ENCODE measurements at regions not wholly inside any gene's neighbourhood (a gene's known extent, or its start where the extent isn't known, plus 50 kb on each side); places are given as distances from the start of the nearest gene placed in this dataset.

DNA sequence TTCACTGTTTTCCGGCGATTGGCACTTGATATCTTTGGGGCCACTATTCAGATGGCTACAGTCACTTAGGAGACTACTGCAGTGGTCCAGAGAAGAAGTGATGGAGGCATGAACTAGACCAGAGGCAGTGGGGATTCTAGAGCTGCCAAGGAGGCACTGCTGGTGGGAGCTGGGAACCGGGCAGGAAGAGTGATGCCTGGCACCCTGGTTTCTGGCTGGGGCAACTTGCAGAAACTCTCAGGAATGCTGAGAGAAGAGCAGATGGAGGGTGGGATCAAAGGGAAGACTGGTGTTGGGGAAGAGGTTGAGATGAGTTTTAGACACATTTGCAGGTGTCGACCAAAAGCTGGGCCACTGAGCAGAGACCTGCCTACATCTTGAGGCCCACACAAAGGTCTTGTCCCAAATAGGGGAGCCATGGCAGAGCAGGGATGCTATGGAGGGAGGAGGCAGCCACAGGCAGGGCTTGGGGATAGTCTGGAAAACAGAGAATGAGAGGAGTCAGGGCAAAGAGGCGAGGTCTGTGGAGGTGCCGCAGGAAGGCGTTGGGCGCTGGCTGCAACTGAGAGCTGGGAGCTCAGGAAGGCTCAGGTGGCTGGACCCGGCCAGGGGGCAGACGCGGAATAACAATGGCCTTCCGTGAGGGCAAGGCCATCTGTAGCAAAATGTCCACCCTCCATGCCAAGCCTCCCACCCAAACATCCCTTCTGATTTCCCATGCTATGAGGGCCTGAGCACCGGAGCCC is 118.9 kb downstream of the TOMM20 start:
- no peak for DNase-seq

DNA sequence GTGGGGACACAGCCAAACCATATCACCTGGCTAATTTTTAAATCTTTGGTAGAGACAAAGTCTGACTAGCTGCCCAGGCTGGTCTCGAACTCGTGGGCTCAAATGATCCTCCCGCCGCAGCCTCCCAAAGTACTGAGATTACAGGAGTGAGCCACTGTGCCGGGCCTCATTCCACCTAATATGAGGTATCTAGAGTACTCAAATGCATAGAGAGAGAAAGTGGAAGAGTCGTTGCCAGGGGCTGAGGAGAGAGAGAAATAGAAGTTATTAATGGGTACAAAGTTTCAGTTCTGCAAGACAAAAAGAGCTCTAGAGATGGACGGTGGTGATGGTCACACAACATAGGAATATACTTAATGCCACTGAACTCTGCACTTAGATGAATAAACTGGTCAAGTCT is 119.6 kb downstream of the TOMM20 start:
- DNase-seq, result no peak

DNA sequence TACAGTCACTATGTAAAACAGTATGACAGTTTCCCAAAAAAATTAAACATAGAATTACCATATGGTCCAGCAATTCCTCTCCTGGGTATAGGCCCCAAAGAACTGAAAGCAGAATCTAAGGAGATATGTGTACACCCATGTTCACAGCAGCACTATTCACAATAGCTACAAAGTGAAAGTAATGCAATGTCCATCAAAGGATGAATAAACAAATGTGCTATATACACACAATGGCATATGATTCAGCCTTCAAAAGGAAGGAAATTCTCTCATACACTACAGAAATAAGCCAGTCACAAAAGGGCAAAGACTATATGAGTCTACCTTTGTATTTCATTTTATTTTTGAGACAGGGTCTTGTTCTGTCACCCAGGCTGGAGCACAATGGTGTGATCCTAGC is 120.4 kb downstream of the TOMM20 start:
- DNase-seq, result no peak

DNA sequence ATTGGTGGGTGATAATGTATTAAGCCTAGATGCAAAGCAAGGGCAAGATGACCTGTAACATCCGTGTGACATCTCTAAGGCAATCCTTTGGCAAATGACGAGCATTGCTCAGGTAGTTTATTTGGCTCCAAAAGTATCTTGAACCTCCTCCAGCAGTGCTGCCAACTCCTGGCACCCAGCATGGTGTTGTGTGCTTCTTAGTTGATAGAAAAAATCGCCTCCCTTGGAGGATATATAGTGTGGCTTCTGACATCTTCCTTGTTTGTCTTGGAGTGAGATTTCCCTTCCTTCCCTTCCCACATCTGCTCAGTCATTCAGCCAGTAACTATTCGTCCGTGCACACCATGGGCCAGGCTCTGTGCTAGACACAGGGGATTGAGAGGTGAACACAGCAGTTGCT is 121.8 kb downstream of the TOMM20 start:
- no peak for DNase-seq

DNA sequence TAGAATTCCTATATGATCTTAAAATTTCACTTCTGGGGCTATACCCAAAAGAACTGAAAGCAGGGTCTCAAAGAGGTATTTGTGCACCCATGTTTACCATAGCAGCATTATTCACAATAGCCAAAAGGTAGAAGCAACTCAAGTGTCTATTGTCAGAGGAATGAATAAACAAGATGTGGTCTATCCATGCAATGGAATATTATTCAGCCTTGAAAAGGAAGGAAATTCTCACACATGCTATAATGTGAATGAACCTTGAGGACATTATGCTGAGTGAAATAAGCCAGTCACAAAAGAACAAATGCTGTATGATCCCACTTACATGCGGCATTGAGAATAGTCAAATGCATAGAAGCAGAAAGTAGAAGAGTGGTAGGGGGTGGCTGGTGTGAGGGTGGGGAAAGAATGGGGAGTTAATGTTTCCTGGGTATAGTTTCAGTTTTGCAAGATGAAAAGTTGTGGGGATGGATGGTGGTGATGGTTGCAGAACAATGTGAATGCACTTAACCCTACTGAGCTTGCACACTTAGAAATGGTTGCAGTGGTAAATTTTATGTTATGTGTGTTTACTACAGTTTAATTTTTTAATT is 122.4 kb downstream of the TOMM20 start:
- DNase-seq, result peak; percentile 51

DNA sequence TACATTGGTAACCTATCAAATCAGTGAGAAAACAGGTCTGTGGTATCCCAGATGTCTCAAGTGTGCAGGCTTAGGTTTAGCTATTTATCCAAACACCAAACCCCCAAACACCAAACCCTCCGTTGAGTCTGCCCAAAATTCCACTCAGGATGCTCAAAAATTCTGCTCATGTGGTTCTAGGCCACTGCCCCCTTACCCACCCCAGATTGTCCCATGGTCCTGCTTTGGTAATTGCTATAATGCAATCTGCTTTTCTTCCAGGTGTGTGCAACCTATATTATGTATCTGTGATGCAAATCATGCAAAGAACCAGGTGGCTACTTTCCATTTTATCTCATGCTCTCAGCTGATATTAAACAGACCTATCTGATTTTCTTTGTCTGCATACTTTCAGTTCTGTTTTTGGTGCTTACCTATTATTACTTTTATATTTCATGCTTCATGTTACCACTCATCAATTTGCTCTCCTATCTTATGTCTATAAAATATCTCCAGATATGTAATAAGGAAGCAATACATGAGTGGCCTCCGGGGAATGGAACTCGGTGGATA is 123.7 kb downstream of the TOMM20 start:
- DNase-seq, result no peak

DNA sequence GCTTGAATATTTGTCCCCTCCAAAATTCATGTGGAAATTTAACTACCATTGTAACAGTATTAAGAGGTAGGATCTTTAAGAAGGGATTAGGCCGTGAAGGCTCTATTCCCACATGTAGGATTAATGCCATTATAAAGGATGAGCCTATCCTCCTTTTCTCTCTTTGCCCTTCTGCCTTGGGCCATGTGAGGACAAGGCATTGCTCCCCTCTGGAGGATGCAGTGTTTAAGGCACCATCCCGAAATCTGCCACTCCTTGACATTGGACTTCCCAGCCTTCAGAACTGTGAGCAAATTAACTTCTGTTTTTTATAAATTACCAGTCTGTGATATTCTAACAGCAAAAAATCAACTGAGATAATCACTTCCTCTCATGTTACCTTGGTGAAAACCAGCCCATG is 124.4 kb downstream of the TOMM20 start:
- DNase-seq, result no peak

DNA sequence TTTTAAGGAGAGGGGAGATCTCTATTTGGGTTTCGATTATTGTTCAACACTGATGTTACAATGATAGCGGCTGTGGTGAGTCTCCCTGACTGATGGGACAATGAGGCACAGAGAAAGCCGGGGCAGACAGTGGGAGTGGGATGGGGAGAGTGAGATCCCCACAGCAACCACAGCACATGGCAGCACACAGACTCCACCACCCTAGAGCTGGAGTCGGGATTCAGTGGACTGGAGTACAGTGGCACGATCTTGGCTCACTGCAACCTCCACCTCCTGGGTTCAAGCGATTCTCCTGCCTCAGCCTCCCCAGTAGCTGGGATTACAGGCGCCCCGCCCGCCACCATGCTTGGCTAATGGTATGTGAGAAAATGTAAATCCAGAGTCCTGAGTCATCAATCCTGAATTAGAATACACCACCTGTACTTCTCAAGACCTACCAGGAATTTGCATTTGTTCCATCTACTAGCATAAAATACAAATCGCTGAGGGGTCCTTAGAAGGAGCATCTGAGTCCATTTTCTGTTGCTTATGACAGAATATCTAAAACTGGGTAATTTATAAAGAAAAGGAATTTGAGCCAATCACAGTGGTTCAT is 125.8 kb downstream of the TOMM20 start:
- DNase-seq, result no peak

DNA sequence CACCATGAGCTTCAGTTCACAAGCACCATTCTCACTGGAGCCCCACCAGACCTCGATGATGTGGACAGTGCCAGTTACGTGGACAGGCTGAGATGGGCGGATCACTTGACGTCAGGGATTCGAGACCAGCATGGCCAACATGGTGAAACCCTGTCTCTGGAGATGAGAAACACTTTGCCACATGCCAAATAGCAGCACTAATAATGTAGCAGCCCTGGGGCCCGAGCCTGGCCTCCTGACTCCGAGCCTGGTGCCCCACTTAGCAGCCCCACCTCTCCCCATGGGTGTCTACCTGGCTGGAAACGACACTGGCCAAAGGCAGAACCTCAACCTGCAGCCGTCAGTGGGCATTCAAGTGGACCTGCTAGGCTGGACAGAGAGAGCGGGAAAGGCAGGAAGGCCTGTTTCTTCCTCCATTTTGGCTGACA is 129.1 kb downstream of the TOMM20 start:
- DNase-seq, result no peak

DNA sequence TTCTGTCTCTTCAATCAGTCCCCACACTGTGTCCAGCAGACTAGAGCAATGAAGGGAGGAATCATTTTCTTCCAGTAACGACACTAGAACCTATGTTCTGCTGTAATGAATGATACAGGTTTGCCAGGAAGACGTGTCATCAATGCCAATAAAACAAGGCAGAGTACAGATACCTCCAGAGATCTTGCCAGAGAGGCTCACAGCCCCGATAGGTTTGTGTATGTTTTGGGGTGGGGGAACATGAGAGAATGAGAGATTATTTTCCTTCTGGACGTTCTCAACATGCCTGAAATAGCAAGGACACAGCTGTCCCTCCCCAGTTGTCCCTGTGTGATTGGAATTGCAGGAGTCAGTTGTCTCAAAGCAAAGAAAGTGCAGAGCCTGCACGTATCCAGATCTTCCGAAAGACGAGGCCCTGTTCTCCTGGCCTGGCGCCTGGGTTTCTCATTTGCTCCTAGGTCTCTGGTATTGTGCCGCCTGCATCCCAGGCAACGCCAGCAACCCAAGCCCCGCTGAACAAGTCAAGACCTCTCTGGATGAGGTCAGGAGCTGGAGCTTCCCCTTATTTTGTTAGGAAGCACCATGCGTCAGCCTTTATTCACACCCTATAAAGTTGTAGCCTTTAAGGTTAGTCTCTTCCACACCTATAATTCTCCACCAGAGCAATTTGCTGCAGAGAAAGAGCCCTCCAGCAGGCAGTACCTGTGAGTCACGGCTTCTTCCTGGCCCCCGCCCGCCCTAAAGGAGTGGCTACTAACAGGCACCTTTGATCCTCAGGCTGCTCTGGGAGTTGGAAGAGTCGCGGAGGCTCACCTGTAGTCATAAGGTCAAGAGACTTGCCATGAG is 130.5 kb downstream of the TOMM20 start:
- no peak for DNase-seq

DNA sequence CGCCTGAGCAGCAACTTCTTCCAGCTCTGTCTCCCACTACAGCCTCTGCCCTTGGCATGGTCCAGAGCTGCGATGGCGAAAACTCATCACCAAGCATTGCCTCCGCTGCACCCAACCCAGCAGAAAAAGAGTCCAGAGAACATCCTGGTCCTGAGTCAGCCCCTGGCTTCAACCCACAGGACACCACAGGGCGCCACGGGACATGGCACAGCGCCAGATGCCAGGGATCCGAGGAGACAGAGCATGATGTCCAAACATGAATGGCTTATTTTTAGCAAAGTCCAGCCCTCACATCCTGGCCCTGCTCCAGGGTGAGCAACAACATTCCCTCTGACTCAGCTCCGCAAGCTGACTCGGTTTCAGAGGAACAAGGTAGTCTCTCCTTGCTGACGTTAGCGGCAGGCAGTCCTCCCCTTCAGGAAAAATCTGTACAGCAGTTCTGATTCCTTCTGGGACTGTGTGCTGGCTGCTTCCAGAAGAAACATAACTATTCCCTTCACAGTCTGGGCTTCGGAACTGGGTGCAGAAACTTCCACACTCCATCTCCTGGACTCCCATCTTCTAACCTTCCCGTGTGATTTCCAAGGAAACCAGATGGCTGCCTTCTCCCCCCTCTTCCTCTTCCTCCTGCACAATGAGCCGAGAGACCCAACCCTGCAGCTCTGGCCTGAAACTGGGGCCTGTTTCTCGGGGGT is 131.3 kb downstream of the TOMM20 start:
- DNase-seq, result no peak

DNA sequence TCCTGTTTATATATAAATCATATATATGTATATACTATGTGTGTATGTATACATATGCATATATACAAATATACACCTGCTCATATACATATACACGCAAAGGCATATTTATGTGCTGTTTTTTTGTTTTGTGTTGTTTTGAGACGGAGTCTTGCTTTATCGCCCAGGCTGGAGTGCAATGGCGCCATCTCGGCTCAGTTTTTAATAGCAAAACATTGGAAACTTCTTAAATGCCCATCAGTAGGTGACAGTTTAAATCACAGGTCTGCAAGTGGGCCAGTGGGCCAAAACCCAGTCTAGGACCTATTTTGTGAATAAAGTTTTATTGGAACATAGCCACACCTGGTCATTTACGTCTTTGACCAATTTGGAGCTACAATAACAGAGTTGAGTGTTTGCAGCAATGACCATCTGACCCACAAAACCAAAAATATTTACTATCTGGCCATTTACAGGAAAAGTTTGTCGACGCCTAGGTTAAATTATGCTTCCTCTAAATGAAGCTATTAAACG is 132.3 kb downstream of the TOMM20 start:
- DNase-seq, result no peak

DNA sequence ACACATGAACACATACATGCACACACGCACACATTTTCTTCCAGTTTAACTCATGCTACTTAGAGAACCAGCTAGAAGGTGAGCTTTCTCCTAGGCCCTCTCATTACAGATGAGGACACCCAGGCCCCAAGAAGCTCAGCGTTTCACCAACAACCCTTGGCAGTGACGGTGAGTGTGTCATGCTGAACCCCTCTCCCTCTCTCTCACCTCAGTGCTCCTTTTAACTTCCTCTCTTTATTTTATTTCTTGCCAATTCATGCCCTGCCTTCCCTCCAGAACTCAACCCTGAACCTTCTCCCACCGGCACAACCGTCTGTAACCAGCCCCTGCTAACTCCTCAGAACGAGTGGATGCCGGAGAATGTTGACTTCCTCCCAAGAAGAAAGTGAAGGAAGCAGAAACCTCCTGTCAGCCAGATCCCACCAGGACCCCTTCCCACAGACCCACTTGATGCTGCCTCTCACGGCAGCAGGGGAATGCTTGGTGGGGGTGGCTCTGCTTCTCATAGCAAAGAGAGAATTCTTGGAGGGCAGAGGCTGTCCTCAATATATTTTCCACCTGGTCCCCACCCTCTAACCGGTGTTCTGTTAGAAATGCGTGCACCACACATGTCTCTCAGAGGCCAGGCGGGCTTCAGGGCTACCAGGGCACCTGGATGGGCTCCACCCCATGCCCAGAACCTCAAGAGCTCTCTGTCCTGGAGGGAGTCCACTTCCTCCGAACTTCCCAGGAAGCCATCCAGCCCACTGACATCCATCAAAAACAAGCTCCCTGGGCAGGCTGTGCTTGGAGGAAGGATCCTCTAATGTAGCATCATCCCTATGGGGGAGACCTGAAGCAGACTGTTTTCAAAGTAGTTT is 134.0 kb downstream of the TOMM20 start:
- no peak for DNase-seq

DNA sequence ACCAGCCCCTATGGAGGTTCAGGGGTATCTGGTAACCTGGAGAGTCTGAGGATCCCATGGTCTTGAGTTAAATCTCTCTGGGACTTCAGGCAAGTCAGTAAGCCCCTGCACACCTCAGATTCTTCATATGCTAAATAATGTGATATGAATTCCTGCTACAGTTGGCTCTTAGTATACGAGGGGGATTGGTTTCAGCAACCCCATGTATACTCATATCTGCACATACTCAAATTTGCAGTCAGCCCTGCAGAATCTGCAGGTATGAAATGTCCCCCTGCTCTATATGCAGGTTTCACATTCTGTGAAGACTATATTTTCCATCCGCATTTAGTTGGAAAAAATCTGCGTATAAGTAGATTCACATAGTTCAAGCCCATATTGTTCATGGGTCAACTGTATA is 136.6 kb downstream of the TOMM20 start:
- DNase-seq, result no peak

DNA sequence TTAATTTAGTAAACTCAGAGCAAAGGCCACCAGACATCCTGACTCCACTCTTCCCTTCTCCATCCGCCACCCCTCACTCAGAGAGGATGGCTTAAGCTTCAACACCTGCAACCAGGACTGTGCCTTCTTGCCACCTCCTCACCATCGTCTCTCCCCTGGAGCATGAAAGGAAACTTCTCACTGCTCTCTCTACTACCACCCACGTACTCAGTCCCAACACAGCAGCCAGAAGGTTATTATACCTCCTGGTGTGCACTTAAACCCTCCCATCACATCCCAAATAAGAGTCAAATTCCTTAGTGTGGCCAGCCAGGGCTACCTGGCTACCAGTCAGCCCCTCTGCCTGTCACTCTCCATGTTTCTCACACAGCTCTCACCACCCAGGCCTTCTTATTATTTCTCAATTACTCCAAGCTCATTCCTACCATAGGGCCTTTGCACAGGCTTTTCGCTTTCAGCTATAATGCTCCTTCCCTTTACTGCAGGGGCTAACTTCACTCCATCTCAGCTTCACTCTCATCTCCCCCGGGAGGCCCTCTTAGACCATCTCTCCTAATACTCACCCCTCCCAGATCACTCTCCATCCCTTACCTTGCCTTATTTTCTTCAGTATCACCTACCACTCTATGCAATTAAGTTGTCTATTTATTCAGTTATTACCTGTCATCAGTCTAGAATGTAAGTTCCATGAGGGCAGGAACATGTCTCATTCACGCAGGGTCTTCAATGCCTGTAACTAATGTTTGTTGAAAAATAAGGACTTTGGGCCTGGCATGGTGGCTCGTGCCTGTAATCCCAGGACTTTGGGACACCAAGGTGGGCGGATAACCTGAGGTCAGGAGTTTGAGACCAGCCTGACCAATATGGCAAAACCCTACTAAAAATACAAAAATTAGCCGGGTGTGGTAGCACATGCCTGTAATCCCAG is 137.5 kb downstream of the TOMM20 start:
- no peak for DNase-seq

DNA sequence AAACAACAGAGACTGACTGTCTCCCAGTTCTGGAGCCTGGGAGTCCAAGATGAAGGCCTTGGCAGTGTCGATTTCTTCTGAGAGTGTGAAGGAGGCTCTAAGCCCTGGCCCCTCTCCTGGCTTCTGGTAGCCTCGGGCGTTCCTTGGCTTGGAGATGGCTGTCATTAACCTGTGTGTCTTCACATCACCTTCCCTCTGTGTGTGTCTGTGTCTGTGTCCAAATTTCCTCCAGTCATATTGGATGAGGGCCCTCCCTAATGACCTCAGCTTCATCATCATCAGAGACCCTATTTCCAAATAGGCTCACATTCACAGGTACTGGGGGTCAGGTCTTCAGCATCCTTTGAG is 138.3 kb downstream of the TOMM20 start:
- no peak for DNase-seq

DNA sequence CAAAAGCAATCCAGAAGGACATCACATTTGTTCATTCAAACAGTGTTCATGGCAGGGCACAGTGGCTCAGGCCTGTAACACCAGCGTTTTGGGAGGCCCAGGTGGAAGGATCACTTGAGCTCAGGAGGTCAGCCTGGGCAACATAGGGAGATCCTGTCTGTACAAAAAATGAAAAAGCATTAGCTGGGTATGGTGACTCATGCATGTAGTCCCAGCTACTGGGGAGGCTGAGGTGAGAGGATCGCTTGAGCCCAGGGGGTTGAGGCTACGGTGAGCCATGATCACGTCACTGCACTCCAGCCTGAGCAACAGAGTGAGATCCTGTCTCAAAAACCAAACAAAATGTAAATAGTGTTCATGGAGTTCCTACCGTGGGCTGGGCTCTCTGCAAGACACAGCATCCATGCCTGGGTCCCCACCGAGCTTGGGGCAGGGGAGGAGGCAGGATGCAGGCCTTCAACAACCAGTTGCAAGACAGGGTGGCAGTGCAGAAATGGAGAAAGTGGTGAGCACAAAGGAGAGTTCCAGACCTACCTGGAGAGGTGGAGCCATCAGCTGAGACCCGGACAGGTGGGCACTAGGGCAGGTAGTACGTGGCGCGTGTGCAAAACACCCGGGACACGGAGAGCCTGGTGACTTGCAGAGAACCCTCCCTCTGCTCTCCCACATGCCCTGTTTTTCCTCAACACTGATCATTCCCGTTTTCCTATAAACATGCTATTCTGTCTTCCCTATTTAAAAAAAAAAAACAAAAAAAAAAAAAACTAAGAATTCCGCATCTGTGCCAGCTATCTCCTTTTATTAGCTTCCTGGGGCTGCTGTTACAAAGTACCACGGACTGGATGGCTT is 138.9 kb downstream of the TOMM20 start:
- DNase-seq, result no peak

DNA sequence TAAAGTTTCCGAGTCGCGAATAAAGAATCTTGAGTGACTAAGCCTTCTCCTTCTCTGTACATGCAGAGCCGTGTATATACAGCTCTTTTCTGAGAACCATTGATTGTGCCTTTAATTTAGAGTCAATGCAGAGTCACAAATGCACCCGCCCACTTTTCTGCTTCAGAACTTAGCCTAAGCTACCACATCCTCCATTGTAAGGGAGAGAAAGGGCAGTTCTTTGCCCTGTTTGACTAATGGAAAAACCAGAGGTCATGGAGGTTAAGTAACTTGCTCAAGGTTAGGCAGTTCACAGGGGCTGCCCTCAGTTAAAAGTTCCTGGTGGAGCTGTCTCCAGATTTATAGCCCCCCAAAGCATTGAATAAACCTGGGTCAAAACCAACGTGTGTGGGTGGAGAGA is 139.6 kb downstream of the TOMM20 start:
- peak; percentile 44 for DNase-seq

DNA sequence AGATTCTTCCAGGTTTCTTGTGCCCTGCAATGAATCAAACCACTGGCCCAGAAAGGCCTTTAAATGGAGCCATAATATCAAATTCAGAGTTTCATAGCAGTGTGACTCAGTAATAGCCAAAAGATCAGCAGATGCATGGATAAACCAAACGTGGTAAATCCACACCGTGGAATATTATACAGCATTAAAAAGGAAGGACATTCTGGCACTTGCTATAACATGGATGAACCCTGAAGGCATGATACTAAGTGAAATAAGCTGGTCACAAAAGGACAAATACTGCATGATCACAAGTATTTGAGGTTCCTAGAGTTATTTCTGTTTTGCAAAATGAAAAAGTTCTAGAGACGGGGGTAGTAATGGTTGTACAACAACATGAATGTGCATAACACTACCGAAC is 140.1 kb downstream of the TOMM20 start:
- no peak for DNase-seq
